HG02840 (cell line): ENCODE measurements at regions not wholly inside any gene's neighbourhood (a gene's known extent, or its start where the extent isn't known, plus 50 kb on each side); places are given as distances from the start of the nearest gene placed in this dataset.
A peak's percentile ranks its signal among the peaks of the same experiment; 100 is the strongest.

Experiments
- ATAC-seq: cut with Tn5 transposase; IDR thresholded peaks from one replicate; pipeline ENCODE4 v1.9.1; 2021; ENCODE audit warnings: mild to moderate bottlenecking, moderate library complexity, moderate number of reproducible peaks; ENCODE audit not compliant: unreplicated experiment, low FRiP score

DNA sequence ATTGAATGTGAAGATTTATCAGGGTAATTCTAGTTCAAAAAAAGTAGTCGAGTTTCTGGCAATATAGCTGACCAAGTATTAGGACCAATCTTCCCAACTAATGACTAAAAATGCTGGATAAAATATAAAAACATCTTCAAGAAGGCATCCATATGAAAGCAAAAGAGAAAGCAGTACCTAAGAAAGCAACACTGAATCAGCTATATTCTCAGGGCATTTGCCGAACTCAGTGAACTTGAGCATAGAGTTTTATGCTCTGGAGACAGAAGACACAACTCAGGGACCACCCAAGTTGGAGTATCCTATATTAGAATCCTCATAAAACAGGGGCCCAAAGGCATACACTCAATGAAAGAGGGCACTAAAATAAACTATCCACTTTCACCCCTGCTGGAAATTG, 103.7 kb upstream of the HNRNPA3 start:
- no peak for ATAC-seq

DNA sequence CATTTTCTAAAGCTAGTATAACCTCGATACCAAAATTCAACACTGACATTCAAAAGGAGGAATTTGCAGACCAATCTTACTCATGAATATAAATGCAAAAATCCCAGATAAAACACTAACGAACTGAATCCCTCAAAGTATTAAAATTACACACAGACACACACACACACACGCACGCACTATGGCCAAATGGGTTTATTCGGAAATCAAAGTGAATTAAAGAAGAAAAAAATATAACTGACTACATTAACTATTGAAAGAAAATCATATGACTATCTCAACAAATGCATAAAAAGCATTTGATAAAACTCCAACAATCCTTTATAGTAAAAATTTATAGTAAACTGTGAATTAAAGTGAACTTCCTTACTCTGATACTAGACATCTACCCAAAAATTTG, 97.9 kb upstream of the HNRNPA3 start:
- no peak for ATAC-seq

GRCh38 chr2:177117755-177118154, 94.8 kb upstream of the HNRNPA3 start:
- no peak for ATAC-seq

- no peak for ATAC-seq
These were observed 94.0 kb upstream of the HNRNPA3 start for GRCh38 chr2:177118636-177119035.

DNA sequence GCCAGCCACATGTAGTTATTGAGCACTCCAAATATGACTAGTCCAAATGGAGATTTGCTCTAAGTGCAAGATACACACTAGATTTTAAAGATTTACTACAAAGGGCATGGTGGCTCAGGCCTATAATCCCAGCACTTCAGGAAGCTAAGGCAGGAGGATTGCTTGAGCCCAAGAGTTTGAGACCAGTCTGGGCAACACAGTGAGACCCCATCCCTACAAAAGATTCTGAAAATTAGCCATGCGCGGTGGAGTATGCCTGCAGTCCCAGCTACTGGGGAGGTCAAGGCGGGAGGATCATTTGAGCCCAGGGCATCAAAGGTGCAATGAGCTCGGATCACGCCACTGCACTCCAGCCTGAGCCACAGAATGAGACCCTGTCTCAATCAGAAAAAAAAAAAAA, 93.5 kb upstream of the HNRNPA3 start:
- ATAC-seq: no peak

GRCh38 chr2:177123048-177123447, 89.5 kb upstream of the HNRNPA3 start:
- no peak for ATAC-seq

GRCh38 chr2:177124371-177124770, 88.2 kb upstream of the HNRNPA3 start:
- no peak for ATAC-seq

DNA sequence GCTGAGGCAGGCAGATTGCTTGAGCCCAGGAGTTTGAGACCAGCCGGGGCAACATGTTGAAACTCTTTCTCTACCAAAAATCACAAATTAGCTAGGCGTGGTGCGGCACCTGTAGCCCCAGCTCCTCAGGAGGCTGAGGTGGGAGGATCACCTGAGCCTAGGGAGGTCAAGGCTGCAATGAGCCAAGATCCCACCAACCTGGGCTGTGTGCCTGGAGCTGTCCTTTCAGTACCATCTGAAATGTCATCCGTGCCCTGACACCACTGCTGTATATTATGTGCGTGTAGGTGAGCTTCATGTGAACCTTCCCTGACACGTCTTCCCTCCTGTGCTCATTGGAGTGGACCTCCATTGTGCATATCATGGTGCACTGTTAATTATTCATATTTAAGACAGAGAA, 84.8 kb upstream of the HNRNPA3 start:
- ATAC-seq: no peak

DNA sequence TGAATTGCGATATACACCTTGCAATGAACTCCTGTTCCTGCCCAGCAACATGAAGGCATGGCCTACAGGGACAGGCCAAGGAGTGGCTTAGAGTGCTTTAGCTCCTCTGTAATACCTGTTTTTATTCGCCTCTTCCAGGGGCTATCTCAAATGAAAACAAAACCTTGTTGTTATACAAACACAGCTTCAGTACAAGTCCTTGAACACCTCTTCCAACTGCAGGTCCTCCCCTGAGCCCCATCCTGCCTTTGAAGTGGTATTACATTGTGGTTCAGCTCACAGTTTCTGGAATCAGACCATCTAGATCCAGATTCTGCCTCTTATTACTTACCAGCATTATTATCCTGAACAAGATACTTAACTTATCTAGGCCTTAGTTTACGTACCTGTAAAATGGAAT, 83.0 kb upstream of the HNRNPA3 start:
- ATAC-seq: no peak

- no peak for ATAC-seq
These were observed 80.7 kb upstream of the HNRNPA3 start for GRCh38 chr2:177131858-177132257.

- no peak for ATAC-seq
These were observed 73.8 kb upstream of the HNRNPA3 start for GRCh38 chr2:177138823-177139222.

GRCh38 chr2:177141866-177142265, 70.7 kb upstream of the HNRNPA3 start:
- ATAC-seq: no peak

DNA sequence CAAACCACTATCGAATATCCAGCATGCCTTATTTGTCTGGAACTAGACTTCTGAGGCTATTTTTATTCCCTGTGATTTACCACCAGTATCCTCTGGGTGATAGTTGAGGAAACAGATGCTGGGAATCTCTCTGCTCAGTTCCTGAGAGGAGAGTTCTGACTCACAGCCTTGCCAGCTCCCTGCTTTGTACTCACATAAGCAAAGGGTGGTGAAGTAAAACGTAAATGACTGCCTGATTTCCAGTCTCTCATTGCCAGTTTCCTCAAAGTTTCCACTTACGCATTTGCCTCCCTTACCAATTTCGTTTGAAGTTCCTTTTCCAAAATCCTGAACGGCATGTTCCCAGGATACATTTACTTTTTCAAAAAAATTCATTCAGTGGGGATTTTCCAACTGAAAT, 69.2 kb upstream of the HNRNPA3 start:
- no peak for ATAC-seq

DNA sequence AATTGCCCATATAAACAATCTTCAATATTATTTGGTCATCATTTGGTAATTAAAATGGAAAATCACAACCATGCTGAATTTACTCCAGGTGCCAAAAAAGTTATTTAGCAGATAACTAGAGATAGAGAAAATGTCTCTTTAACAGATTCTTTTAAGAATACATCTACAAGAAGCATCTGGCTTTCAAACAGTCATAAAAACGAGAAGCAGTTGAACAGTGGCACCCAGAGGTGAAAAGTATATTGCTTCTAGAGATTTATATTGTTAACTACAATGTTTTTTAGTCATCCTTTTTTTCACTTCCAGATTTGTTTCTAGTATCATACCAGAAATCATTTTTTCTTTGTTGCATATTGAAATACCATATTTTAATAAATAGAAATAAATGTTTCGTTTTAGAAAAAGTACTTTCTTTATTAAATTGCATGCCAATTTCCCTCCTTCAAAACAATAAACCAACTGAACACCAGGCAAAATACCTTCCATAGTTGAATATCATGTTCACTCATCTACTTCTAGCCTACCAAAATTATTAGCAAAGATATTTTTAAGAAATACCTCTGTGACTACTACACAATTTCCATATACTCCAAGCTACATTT, 65.4 kb upstream of the HNRNPA3 start:
- no peak for ATAC-seq

- no peak for ATAC-seq
These were observed 64.7 kb upstream of the HNRNPA3 start for GRCh38 chr2:177147834-177148445.

GRCh38 chr2:177148477-177149154, 64.0 kb upstream of the HNRNPA3 start:
- peak; percentile 82 for ATAC-seq

DNA sequence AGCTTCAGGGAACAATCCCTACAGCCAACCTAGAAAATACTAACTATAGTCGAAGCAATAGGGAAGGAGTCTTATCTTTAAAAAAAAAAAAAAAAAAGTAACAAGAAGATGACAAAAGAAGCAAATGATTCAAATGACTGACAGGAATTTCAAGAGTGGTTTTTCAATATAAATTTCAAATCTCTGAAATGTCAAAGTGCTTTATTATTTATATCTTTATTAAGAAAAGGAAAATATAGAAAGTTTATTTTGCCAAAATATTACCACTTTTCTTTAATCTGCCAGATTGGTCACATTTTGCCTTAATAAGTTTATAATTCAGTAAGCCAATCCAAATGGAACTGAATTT, 63.5 kb upstream of the HNRNPA3 start:
- no peak for ATAC-seq

GRCh38 chr2:177153805-177154204, 58.8 kb upstream of the HNRNPA3 start:
- ATAC-seq: no peak

GRCh38 chr2:177154809-177155208, 57.8 kb upstream of the HNRNPA3 start:
- no peak for ATAC-seq

GRCh38 chr2:177155631-177156030, 57.0 kb upstream of the HNRNPA3 start:
- ATAC-seq: no peak

- ATAC-seq: no peak
These were observed 50.7 kb upstream of the HNRNPA3 start for GRCh38 chr2:177161741-177162460.
